ENCODE measurements at regions not wholly inside any gene's neighbourhood (a gene's known extent, or its start where the extent isn't known, plus 50 kb on each side); places are given as distances from the start of the nearest gene placed in this dataset.

- H3K4me2 ChIP-seq: no peak overlapping the region
- no peak overlapping the region for H3K4me3 ChIP-seq
- H3K27me3 ChIP-seq: no peaks in the 10 kb centered on the region
These were observed 271.8 kb downstream of the PSAT1 start for GRCh38 chr9:78568774-78569173.

GRCh38 chr9:78572266-78572665 lies 275.3 kb downstream of the PSAT1 start:
- Histone ChIP-seq H3K9me3 (no peaks in the 10 kb centered on the region), H3K27me3 (no peaks in the 10 kb centered on the region), H3K4me2 (no peak overlapping the region), H4K20me1 (no peaks in the 10 kb centered on the region), H3K36me3 (no peaks in the 10 kb centered on the region), H3K27ac (no peak overlapping the region), H3K4me3 (no peak overlapping the region), H3K9ac (no peak overlapping the region), H3K4me1 (peaks cover 6% of the 10 kb centered on the region)
- no peak for TF ChIP-seq Cebpa-rat (IDR thresholded peaks at IDR 0.05)

More at GRCh38 chr9:78568774-78569173, 271.8 kb downstream of the PSAT1 start:
- no peaks in the 10 kb centered on the region for H3K9me3 ChIP-seq
- H3K36me3 ChIP-seq: no peaks in the 10 kb centered on the region
- peaks cover 6% of the 10 kb centered on the region for H3K4me1 ChIP-seq
- no peak for TF ChIP-seq Cebpa-rat (IDR thresholded peaks at IDR 0.05)
- H3K9ac ChIP-seq: no peak overlapping the region
- no peak overlapping the region for H3K27ac ChIP-seq
- no peaks in the 10 kb centered on the region for H4K20me1 ChIP-seq

- H3K4me1 ChIP-seq: peaks cover 6% of the 10 kb centered on the region
- no peaks in the 10 kb centered on the region for H3K27me3 ChIP-seq
- H3K27ac ChIP-seq: no peak overlapping the region
- H3K4me3 ChIP-seq: no peak overlapping the region
- no peaks in the 10 kb centered on the region for H3K9me3 ChIP-seq
- H3K36me3 ChIP-seq: no peaks in the 10 kb centered on the region
- no peaks in the 10 kb centered on the region for H4K20me1 ChIP-seq
- no peak overlapping the region for H3K9ac ChIP-seq
- H3K4me2 ChIP-seq: no peak overlapping the region
- TF ChIP-seq Cebpa-rat (IDR thresholded peaks at IDR 0.05): no peak
These were observed 276.3 kb downstream of the PSAT1 start for GRCh38 chr9:78573205-78573604.

- Histone ChIP-seq H3K27ac (no peak overlapping the region), H4K20me1 (no peaks in the 10 kb centered on the region), H3K9ac (no peak overlapping the region)
These were observed 276.7 kb downstream of the PSAT1 start for GRCh38 chr9:78573669-78574068.

GRCh38 chr9:78574354-78575045 lies 277.6 kb downstream of the PSAT1 start:
- Histone ChIP-seq H3K9ac (no peak overlapping the region), H3K4me3 (no peak overlapping the region), H3K36me3 (no peaks in the 10 kb centered on the region), H3K4me2 (no peak overlapping the region), H3K4me1 (peaks cover 6% of the 10 kb centered on the region), H3K27ac (no peak overlapping the region), H3K27me3 (no peaks in the 10 kb centered on the region), H3K9me3 (no peaks in the 10 kb centered on the region), H4K20me1 (no peaks in the 10 kb centered on the region)
- TF ChIP-seq Cebpa-rat (IDR thresholded peaks at IDR 0.05): no peak

More at GRCh38 chr9:78573669-78574068, 276.7 kb downstream of the PSAT1 start:
- TF ChIP-seq Cebpa-rat (IDR thresholded peaks at IDR 0.05): no peak
- no peaks in the 10 kb centered on the region for H3K27me3 ChIP-seq
- no peak overlapping the region for H3K4me2 ChIP-seq
- H3K9me3 ChIP-seq: no peaks in the 10 kb centered on the region
- peaks cover 6% of the 10 kb centered on the region for H3K4me1 ChIP-seq
- no peak overlapping the region for H3K4me3 ChIP-seq
- H3K36me3 ChIP-seq: no peaks in the 10 kb centered on the region

GRCh38 chr9:78575081-78575480 lies 278.2 kb downstream of the PSAT1 start:
- Histone ChIP-seq H3K4me2 (no peak overlapping the region), H4K20me1 (no peaks in the 10 kb centered on the region), H3K9me3 (no peaks in the 10 kb centered on the region), H3K27me3 (no peaks in the 10 kb centered on the region), H3K9ac (no peak overlapping the region), H3K27ac (no peak overlapping the region), H3K4me1 (peaks cover 6% of the 10 kb centered on the region), H3K4me3 (no peak overlapping the region), H3K36me3 (no peaks in the 10 kb centered on the region)
- TF ChIP-seq Cebpa-rat (IDR thresholded peaks at IDR 0.05): no peak

- Histone ChIP-seq H3K4me3 (no peak overlapping the region), H3K4me2 (no peak overlapping the region), H3K9ac (no peak overlapping the region)
These were observed 278.8 kb downstream of the PSAT1 start for GRCh38 chr9:78575771-78576170.

GRCh38 chr9:78577156-78577906 lies 280.4 kb downstream of the PSAT1 start:
- H3K4me2 ChIP-seq: no peak overlapping the region
- no peak overlapping the region for H3K27ac ChIP-seq
- TF ChIP-seq Cebpa-rat (IDR thresholded peaks at IDR 0.05): no peak
- no peaks in the 10 kb centered on the region for H3K9me3 ChIP-seq
- H3K9ac ChIP-seq: no peak overlapping the region
- no peaks in the 10 kb centered on the region for H3K36me3 ChIP-seq
- no peaks in the 10 kb centered on the region for H3K27me3 ChIP-seq
- no peaks in the 10 kb centered on the region for H4K20me1 ChIP-seq
- no peaks in the 10 kb centered on the region for H3K4me1 ChIP-seq
- no peak overlapping the region for H3K4me3 ChIP-seq

More at GRCh38 chr9:78575771-78576170, 278.8 kb downstream of the PSAT1 start:
- H3K9me3 ChIP-seq: no peaks in the 10 kb centered on the region
- peaks cover 6% of the 10 kb centered on the region for H3K4me1 ChIP-seq
- no peaks in the 10 kb centered on the region for H4K20me1 ChIP-seq
- no peaks in the 10 kb centered on the region for H3K27me3 ChIP-seq
- no peak for TF ChIP-seq Cebpa-rat (IDR thresholded peaks at IDR 0.05)
- H3K27ac ChIP-seq: no peak overlapping the region
- H3K36me3 ChIP-seq: no peaks in the 10 kb centered on the region

GRCh38 chr9:78578072-78578471 lies 281.1 kb downstream of the PSAT1 start:
- Histone ChIP-seq H3K27me3 (no peaks in the 10 kb centered on the region), H3K4me3 (no peak overlapping the region), H3K9ac (no peak overlapping the region), H4K20me1 (no peaks in the 10 kb centered on the region), H3K4me2 (no peak overlapping the region), H3K36me3 (no peaks in the 10 kb centered on the region), H3K9me3 (no peaks in the 10 kb centered on the region), H3K4me1 (peaks cover 3% of the 10 kb centered on the region), H3K27ac (no peak overlapping the region)
- no peak for TF ChIP-seq Cebpa-rat (IDR thresholded peaks at IDR 0.05)

GRCh38 chr9:78582821-78583220 lies 285.9 kb downstream of the PSAT1 start:
- Histone ChIP-seq H3K27me3 (no peaks in the 10 kb centered on the region), H3K9ac (no peak overlapping the region), H4K20me1 (no peaks in the 10 kb centered on the region), H3K36me3 (no peaks in the 10 kb centered on the region), H3K4me3 (no peak overlapping the region), H3K4me2 (peak overlapping the region; percentile 53), H3K9me3 (no peaks in the 10 kb centered on the region), H3K27ac (no peak overlapping the region), H3K4me1 (peaks cover 15% of the 10 kb centered on the region)
- TF ChIP-seq Cebpa-rat (IDR thresholded peaks at IDR 0.05): no peak

Measured in BLaER1 (cell line).